GM23338 (cell line): ENCODE measurements at regions not wholly inside any gene's neighbourhood (a gene's known extent, or its start where the extent isn't known, plus 50 kb on each side); places are given as distances from the start of the nearest gene placed in this dataset.

Experiments
- ATAC-seq: fragments of 200-7000 bp; cut with Tn5 transposase; 3 replicates; pipeline ENCODE4 v1.9.1; 2020
- DNase-seq: peaks from one replicate; pipeline ENCODE4 v3.0.0-alpha.2; 2015; ENCODE audit warnings: low spot score
- H2AFZ ChIP-seq: fragments of 200-600 bp; sonication (generic); 2 replicates; pipeline ENCODE4 v1.8.0; 2016; ENCODE audit warnings: antibody characterized with exemption, mild to moderate bottlenecking, moderate library complexity
- H3F3A ChIP-seq: fragments of 200-600 bp; sonication (generic); replicated peaks from 2 replicates; pipeline ENCODE4 v1.8.0; 2017; ENCODE audit warnings: antibody characterized with exemption, mixed run types, low read depth
- H3K27ac ChIP-seq: fragments of 200-600 bp; sonication (generic); 2 replicates; pipeline ENCODE4 v1.6.1; 2016; ENCODE audit warnings: low read depth
- H3K27me3 ChIP-seq: fragments of 200-600 bp; sonication (generic); 2 replicates; pipeline ENCODE4 v1.8.0; 2016; ENCODE audit warnings: mild to moderate bottlenecking, mixed run types, moderate library complexity; ENCODE audit not compliant: insufficient read depth
- H3K36me3 ChIP-seq: fragments of 200-600 bp; sonication (generic); 2 replicates; pipeline ENCODE4 v1.8.0; 2016; ENCODE audit warnings: mild to moderate bottlenecking; ENCODE audit not compliant: insufficient read depth
- H3K4me1 ChIP-seq: fragments of 200-600 bp; sonication (generic); 2 replicates; pipeline ENCODE4 v1.8.0; 2016; ENCODE audit warnings: mild to moderate bottlenecking, moderate library complexity; ENCODE audit not compliant: insufficient read depth
- H3K4me2 ChIP-seq: fragments of 200-600 bp; sonication (generic); 2 replicates; pipeline ENCODE4 v1.7.1; 2017; ENCODE audit warnings: mixed run types
- H3K4me3 ChIP-seq: fragments of 200-600 bp; sonication (generic); 2 replicates; pipeline ENCODE4 v1.6.1; 2016; ENCODE audit warnings: mixed run types
- H3K79me2 ChIP-seq: fragments of 200-600 bp; sonication (generic); replicated peaks from 2 replicates; pipeline ENCODE4 v1.8.0; 2017; ENCODE audit warnings: mild to moderate bottlenecking; ENCODE audit not compliant: insufficient read depth
- H3K9me2 ChIP-seq: fragments of 200-600 bp; sonication (generic); 2 replicates; pipeline ENCODE4 v1.8.0; 2017; ENCODE audit not compliant: insufficient read depth
- H4K20me1 ChIP-seq: fragments of 200-600 bp; sonication (generic); replicated peaks from 2 replicates; pipeline ENCODE4 v1.8.0; 2017; ENCODE audit warnings: mild to moderate bottlenecking; ENCODE audit not compliant: insufficient read depth
- H3K27ac Mint-ChIP-seq: 2 replicates; pipeline ENCODE4 v1.8.0; 2020; ENCODE audit warnings: inconsistent platforms, mild to moderate bottlenecking, moderate library complexity, mixed read lengths
- H3K27me3 Mint-ChIP-seq: 3 replicates; pipeline ENCODE4 v1.8.0; 2022; ENCODE audit warnings: low read depth, mild to moderate bottlenecking, moderate library complexity, mixed read lengths, inconsistent platforms; ENCODE audit not compliant: insufficient read depth, poor library complexity
- H3K36me3 Mint-ChIP-seq: 3 replicates; pipeline ENCODE4 v1.8.0; 2021; ENCODE audit warnings: low read depth, mild to moderate bottlenecking, inconsistent platforms, moderate library complexity, mixed read lengths
- H3K4me1 Mint-ChIP-seq: 3 replicates; pipeline ENCODE4 v1.8.0; 2020; ENCODE audit warnings: mild to moderate bottlenecking, inconsistent platforms, mixed read lengths
- H3K4me3 Mint-ChIP-seq: 3 replicates; pipeline ENCODE4 v1.8.0; 2021; ENCODE audit warnings: moderate library complexity, mild to moderate bottlenecking, inconsistent platforms, mixed read lengths
- H3K9me3 Mint-ChIP-seq: 3 replicates; pipeline ENCODE4 v1.8.0; 2020; ENCODE audit warnings: moderate library complexity, mild to moderate bottlenecking, inconsistent platforms, mixed read lengths
- CREB1 ChIP-seq: fragments of 250-450 bp; sonication (Bioruptor Pico); IDR thresholded peaks from 2 replicates; pipeline ENCODE4 v1.5.0; 2020; ENCODE audit warnings: low read depth, mild to moderate bottlenecking, moderate library complexity
- CTCF ChIP-seq, 2 experiments: fragments of 200-600 bp in 1 of 2; sonication (generic) in 1 of 2; conservative IDR thresholded peaks; 2 replicates each; pipeline versions ENCODE4 v1.5.1 to v1.6.1; 2016 to 2017; ENCODE audit warnings: antibody characterized with exemption in 2 of 2, low read depth in 2 of 2, mild to moderate bottlenecking in 2 of 2, moderate library complexity in 1 of 2
- POLR2AphosphoS5 ChIP-seq: IDR thresholded peaks from 2 replicates; pipeline ENCODE4 v1.6.1; 2016; ENCODE audit warnings: antibody characterized with exemption, low read depth
- STAT1 ChIP-seq: IDR thresholded peaks from one replicate; pipeline ENCODE4 v1.6.1; 2016; ENCODE audit warnings: antibody characterized with exemption; ENCODE audit not compliant: unreplicated experiment
- ZNF331 ChIP-seq: fragments of 250-450 bp; sonication (Bioruptor Pico); IDR thresholded peaks from 2 replicates; pipeline ENCODE4 v1.5.0; 2020; ENCODE audit warnings: low read depth, mild to moderate bottlenecking, moderate library complexity

GRCh38 chr15:70566047-70566835, 197.1 kb downstream of the UACA start:
- Histone ChIP-seq H3K4me3 (no peak overlapping the region), H3F3A (no peaks in the 10 kb centered on the region), H3K27me3 (no peaks in the 10 kb centered on the region), H3K36me3 (no peaks in the 10 kb centered on the region), H3K9me2 (no peaks in the 10 kb centered on the region), H3K27ac (no peak overlapping the region), H3K79me2 (no peaks in the 10 kb centered on the region), H2AFZ (peak overlapping the region; percentile 69; the same call in 1 of the 2 replicates), H4K20me1 (no peaks in the 10 kb centered on the region), H3K4me1 (no peaks in the 10 kb centered on the region), H3K4me2 (no peak overlapping the region)
- peak in 1 of 2 experiments; percentile 17; a peak in 1 of 4 replicates for TF ChIP-seq CTCF (conservative IDR thresholded peaks at IDR 0.05; ENCODE audit: low read depth in 2 of 2)
- no peak for TF ChIP-seq ZNF331 (CRISPR knock-in tag)
- no peaks in the 10 kb centered on the region for H3K36me3 Mint-ChIP-seq
- H3K9me3 Mint-ChIP-seq, result no peaks in the 10 kb centered on the region
- H3K27me3 Mint-ChIP-seq, result peaks cover 9% of the 10 kb centered on the region
- ATAC-seq (peak; percentile 86), DNase-seq (peak; percentile 68)
- H3K4me3 Mint-ChIP-seq, result no peak overlapping the region
- H3K27ac Mint-ChIP-seq, result no peak overlapping the region
- H3K4me1 Mint-ChIP-seq, result peaks cover 5% of the 10 kb centered on the region; the same call in 2 of the 3 replicates

- Histone ChIP-seq H3K4me2 (no peak overlapping the region), H3K36me3 (no peaks in the 10 kb centered on the region), H4K20me1 (no peaks in the 10 kb centered on the region), H2AFZ (no peak overlapping the region), H3K27ac (no peak overlapping the region), H3K4me1 (no peaks in the 10 kb centered on the region), H3K9me2 (no peaks in the 10 kb centered on the region), H3K27me3 (no peaks in the 10 kb centered on the region), H3K79me2 (no peaks in the 10 kb centered on the region), H3K4me3 (no peak overlapping the region), H3F3A (no peaks in the 10 kb centered on the region)
- TF ChIP-seq CTCF (conservative IDR thresholded peaks at IDR 0.05; ENCODE audit: low read depth in 2 of 2), result no peak
- TF ChIP-seq STAT1, result no peak
- no peak for TF ChIP-seq POLR2AphosphoS5
- TF ChIP-seq ZNF331 (CRISPR knock-in tag), result no peak
- no peak for TF ChIP-seq CREB1 (CRISPR knock-in tag)
- H3K27me3 Mint-ChIP-seq, result peaks cover 9% of the 10 kb centered on the region
- ATAC-seq (no peak), DNase-seq (no peak)
- H3K4me3 Mint-ChIP-seq, result no peak overlapping the region
- peaks cover 5% of the 10 kb centered on the region; the same call in 2 of the 3 replicates for H3K4me1 Mint-ChIP-seq
- H3K9me3 Mint-ChIP-seq, result no peaks in the 10 kb centered on the region
- no peaks in the 10 kb centered on the region for H3K36me3 Mint-ChIP-seq
- no peak overlapping the region for H3K27ac Mint-ChIP-seq
Measured at GRCh38 chr15:70563561-70564095, 199.7 kb downstream of the UACA start.
